HFFc6 (cell line): ENCODE measurements at regions not wholly inside any gene's neighbourhood (a gene's known extent, or its start where the extent isn't known, plus 50 kb on each side); places are given as distances from the start of the nearest gene placed in this dataset.

Experiments
- DNase-seq: peaks from one replicate; pipeline ENCODE4 v3.0.0-alpha.2; 2018
- H3K27ac Mint-ChIP-seq: 2 replicates; pipeline ENCODE4 v1.8.0; 2020; ENCODE audit warnings: mild to moderate bottlenecking, mixed read lengths
- H3K27me3 Mint-ChIP-seq: 2 replicates; pipeline ENCODE4 v1.8.0; 2021; ENCODE audit warnings: mild to moderate bottlenecking, moderate library complexity, mixed read lengths; ENCODE audit not compliant: insufficient read depth
- H3K36me3 Mint-ChIP-seq: 2 replicates; pipeline ENCODE4 v1.8.0; 2021; ENCODE audit warnings: low read depth, mixed read lengths
- H3K4me1 Mint-ChIP-seq: 2 replicates; pipeline ENCODE4 v1.8.0; 2020; ENCODE audit warnings: low read depth, mixed read lengths
- H3K4me3 Mint-ChIP-seq: 2 replicates; pipeline ENCODE4 v1.8.0; 2020; ENCODE audit warnings: mild to moderate bottlenecking, moderate library complexity, mixed read lengths
- H3K9me3 Mint-ChIP-seq: 2 replicates; pipeline ENCODE4 v1.8.0; 2020; ENCODE audit warnings: mild to moderate bottlenecking, mixed read lengths
- CTCF ChIP-seq: fragments of 200-600 bp; sonication (generic); IDR thresholded peaks from 2 replicates; pipeline ENCODE4 v1.5.0; 2021; ENCODE audit warnings: antibody characterized with exemption, mild to moderate bottlenecking

- no peak overlapping the region for H3K4me3 Mint-ChIP-seq
- H3K4me1 Mint-ChIP-seq: 0 out of 2 replicates have a peak, but pooled peaks cover 5% of the 10 kb centered on the region
- H3K27ac Mint-ChIP-seq: no peak overlapping the region
- H3K36me3 Mint-ChIP-seq: no peaks in the 10 kb centered on the region
- no peaks in the 10 kb centered on the region for H3K9me3 Mint-ChIP-seq
- DNase-seq: no peak
- TF ChIP-seq CTCF: no peak
- peaks cover 1% of the 10 kb centered on the region; the same call in 1 of the 2 replicates for H3K27me3 Mint-ChIP-seq
Observed at GRCh38 chr7:95694334-95694733, 78.0 kb upstream of the DYNC1I1 start.

- no peak overlapping the region for H3K27ac Mint-ChIP-seq
- H3K36me3 Mint-ChIP-seq: no peaks in the 10 kb centered on the region
- no peak for TF ChIP-seq CTCF
- peaks cover 10% of the 10 kb centered on the region; the same call in 1 of the 2 replicates for H3K4me1 Mint-ChIP-seq
- no peak for DNase-seq
- H3K9me3 Mint-ChIP-seq: no peaks in the 10 kb centered on the region
- H3K4me3 Mint-ChIP-seq: no peak overlapping the region
- H3K27me3 Mint-ChIP-seq: peaks cover 4% of the 10 kb centered on the region
Observed at GRCh38 chr7:95693551-95694333, 78.6 kb upstream of the DYNC1I1 start.

GRCh38 chr7:95691464-95691863, 80.9 kb upstream of the DYNC1I1 start:
- no peak for TF ChIP-seq CTCF
- H3K36me3 Mint-ChIP-seq: no peaks in the 10 kb centered on the region
- H3K27ac Mint-ChIP-seq: no peak overlapping the region
- peaks cover 4% of the 10 kb centered on the region for H3K27me3 Mint-ChIP-seq
- H3K4me3 Mint-ChIP-seq: no peak overlapping the region
- DNase-seq: no peak
- no peaks in the 10 kb centered on the region for H3K9me3 Mint-ChIP-seq
- H3K4me1 Mint-ChIP-seq: peaks cover 10% of the 10 kb centered on the region; the same call in 1 of the 2 replicates

GRCh38 chr7:95690367-95690947, 81.9 kb upstream of the DYNC1I1 start:
- Mint-ChIP-seq H3K4me3 (no peak overlapping the region; the same call in 1 of the 2 replicates), H3K36me3 (no peaks in the 10 kb centered on the region), H3K27me3 (peaks cover 6% of the 10 kb centered on the region), H3K9me3 (no peaks in the 10 kb centered on the region), H3K4me1 (peaks cover 10% of the 10 kb centered on the region; the same call in 1 of the 2 replicates), H3K27ac (no peak overlapping the region; the same call in 1 of the 2 replicates)
- peak; percentile 56 for DNase-seq
- TF ChIP-seq CTCF: peak; percentile 83

- no peak overlapping the region for H3K27ac Mint-ChIP-seq
- H3K4me1 Mint-ChIP-seq: peaks cover 10% of the 10 kb centered on the region; the same call in 1 of the 2 replicates
- no peaks in the 10 kb centered on the region for H3K9me3 Mint-ChIP-seq
- DNase-seq: no peak
- H3K36me3 Mint-ChIP-seq: no peaks in the 10 kb centered on the region
- H3K4me3 Mint-ChIP-seq: no peak overlapping the region
- H3K27me3 Mint-ChIP-seq: peaks cover 5% of the 10 kb centered on the region
- TF ChIP-seq CTCF: no peak
Observed at GRCh38 chr7:95688931-95689495, 83.3 kb upstream of the DYNC1I1 start.
